ENCODE measurements at regions not wholly inside any gene's neighbourhood (a gene's known extent, or its start where the extent isn't known, plus 50 kb on each side); places are given as distances from the start of the nearest gene placed in this dataset.

DNA sequence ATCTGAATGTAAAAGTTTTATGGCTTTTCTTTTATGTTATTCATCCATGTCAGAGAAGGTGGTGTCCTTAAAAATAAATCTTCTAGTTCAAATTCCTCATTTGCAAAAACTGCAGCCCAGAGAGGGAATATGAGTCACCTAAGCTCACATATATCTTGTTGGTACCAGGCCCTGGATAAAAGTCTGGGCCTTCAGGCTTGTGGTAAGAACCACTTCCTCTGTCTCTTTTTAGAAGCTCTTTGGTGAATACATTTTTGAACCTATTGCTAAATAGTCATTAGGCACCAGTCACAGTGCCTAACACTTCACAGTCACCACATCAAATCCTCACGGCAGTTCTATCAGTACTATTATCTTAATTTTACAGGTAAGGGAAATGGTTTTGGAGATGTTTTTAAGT is 199.2 kb downstream of the KCNS3 start:
- no peak for DNase-seq (ENCODE audit: low read depth)
- Histone ChIP-seq H3K36me3 (ENCODE audit: control insufficient read depth, insufficient read depth, low read length) (no peaks in the 10 kb centered on the region), H3K27me3 (ENCODE audit: control insufficient read depth, insufficient read depth, low read length) (no peaks in the 10 kb centered on the region), H3K4me3 (ENCODE audit: low read depth, low read length) (no peak overlapping the region)
- TF ChIP-seq CTCF (IDR thresholded peaks at IDR 0.05; ENCODE audit: insufficient read depth, low read length, poor library complexity, severe bottlenecking) = no peak

- Histone ChIP-seq H3K4me3 (ENCODE audit: low read depth, low read length) (no peak overlapping the region), H3K27me3 (ENCODE audit: control insufficient read depth, insufficient read depth, low read length) (no peaks in the 10 kb centered on the region), H3K36me3 (ENCODE audit: control insufficient read depth, insufficient read depth, low read length) (no peaks in the 10 kb centered on the region)
- DNase-seq (ENCODE audit: low read depth) = no peak
- no peak for TF ChIP-seq CTCF (IDR thresholded peaks at IDR 0.05; ENCODE audit: insufficient read depth, low read length, poor library complexity, severe bottlenecking)
Observed at GRCh38 chr2:18077231-18077630, 198.8 kb downstream of the KCNS3 start.

- H3K27me3 ChIP-seq (ENCODE audit: control insufficient read depth, insufficient read depth, low read length) = no peaks in the 10 kb centered on the region
- no peak for TF ChIP-seq CTCF (IDR thresholded peaks at IDR 0.05; ENCODE audit: insufficient read depth, low read length, poor library complexity, severe bottlenecking)
- H3K4me3 ChIP-seq (ENCODE audit: low read depth, low read length) = no peak overlapping the region
- DNase-seq (ENCODE audit: low read depth) = no peak
- H3K36me3 ChIP-seq (ENCODE audit: control insufficient read depth, insufficient read depth, low read length) = no peaks in the 10 kb centered on the region
Observed at GRCh38 chr2:18074476-18074875, 196.0 kb downstream of the KCNS3 start.

DNA sequence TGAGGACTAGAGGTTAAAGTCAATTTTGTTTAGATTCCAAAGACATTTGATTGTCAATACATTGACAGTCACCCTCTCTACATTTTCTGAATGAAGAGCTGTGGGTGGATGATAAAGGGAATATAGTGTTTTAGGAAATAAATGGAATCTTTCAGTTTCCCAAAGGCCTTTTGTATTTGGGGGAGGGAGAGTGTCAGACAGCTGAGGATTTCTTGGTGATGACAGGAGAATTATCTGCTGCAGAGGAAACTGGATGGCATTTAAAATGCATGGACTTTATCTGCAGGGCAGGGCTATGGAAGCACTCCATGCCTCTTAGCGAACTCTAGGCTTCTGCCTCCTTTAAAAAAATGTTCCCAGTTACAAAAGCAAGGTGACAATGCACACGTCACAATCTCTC is 195.1 kb downstream of the KCNS3 start:
- H3K36me3 ChIP-seq (ENCODE audit: control insufficient read depth, insufficient read depth, low read length) = no peaks in the 10 kb centered on the region
- no peak for TF ChIP-seq CTCF (IDR thresholded peaks at IDR 0.05; ENCODE audit: insufficient read depth, low read length, poor library complexity, severe bottlenecking)
- H3K27me3 ChIP-seq (ENCODE audit: control insufficient read depth, insufficient read depth, low read length) = no peaks in the 10 kb centered on the region
- H3K4me3 ChIP-seq (ENCODE audit: low read depth, low read length) = no peak overlapping the region
- no peak for DNase-seq (ENCODE audit: low read depth)

DNA sequence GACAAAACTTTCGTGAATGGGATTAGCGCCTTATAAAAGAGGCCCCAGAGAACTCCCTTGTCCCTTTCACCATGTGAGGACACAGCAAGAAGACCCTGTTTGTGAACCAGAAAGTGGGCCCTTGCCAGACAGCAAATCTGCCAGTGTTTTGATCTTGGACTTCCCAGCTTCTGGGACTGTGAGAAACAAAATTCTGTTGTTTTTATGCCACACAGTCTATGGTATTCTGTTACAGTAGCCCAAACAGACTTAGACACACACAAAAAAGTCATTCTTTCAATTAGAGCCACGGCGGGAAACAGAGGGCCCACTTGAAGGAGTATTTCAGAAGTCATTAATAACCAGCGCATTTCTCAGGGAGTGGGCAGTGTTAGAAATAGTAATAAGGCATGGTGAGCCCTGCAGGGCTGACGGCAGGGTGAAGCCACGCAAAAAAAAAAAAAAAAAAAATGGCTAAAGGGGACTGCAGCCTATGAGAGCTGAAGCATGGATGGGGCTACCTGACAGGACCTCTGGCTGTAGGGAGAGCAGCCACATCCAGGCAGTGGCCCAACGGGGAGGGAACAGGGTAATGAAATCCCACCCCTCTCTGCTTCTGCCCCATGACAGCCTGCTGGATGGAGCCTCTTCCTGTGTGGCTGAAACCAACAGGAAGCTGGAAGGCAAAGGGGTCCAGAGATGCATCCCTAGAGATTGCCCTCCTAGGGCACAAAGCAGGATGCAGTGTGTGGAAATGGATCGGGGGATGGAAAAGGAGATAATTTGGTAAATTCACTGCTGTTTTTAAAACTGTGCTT is 189.3 kb downstream of the KCNS3 start:
- Histone ChIP-seq H3K4me3 (ENCODE audit: low read depth, low read length) (no peak overlapping the region), H3K36me3 (ENCODE audit: control insufficient read depth, insufficient read depth, low read length) (no peaks in the 10 kb centered on the region), H3K27me3 (ENCODE audit: control insufficient read depth, insufficient read depth, low read length) (no peaks in the 10 kb centered on the region)
- TF ChIP-seq CTCF (IDR thresholded peaks at IDR 0.05; ENCODE audit: insufficient read depth, low read length, poor library complexity, severe bottlenecking) = no peak
- DNase-seq (ENCODE audit: low read depth) = no peak

- no peak for DNase-seq (ENCODE audit: low read depth)
- Histone ChIP-seq H3K36me3 (ENCODE audit: control insufficient read depth, insufficient read depth, low read length) (no peaks in the 10 kb centered on the region), H3K4me3 (ENCODE audit: low read depth, low read length) (no peak overlapping the region), H3K27me3 (ENCODE audit: control insufficient read depth, insufficient read depth, low read length) (no peaks in the 10 kb centered on the region)
- TF ChIP-seq CTCF (IDR thresholded peaks at IDR 0.05; ENCODE audit: insufficient read depth, low read length, poor library complexity, severe bottlenecking) = no peak
Observed at GRCh38 chr2:18066894-18067293, 188.4 kb downstream of the KCNS3 start.
